T47D (cell line): ENCODE measurements at regions not wholly inside any gene's neighbourhood (a gene's known extent, or its start where the extent isn't known, plus 50 kb on each side); places are given as distances from the start of the nearest gene placed in this dataset.
A peak's percentile ranks its signal among the peaks of the same experiment; 100 is the strongest.
"Not testable (repeated sequence)": the region's sequence is repeated elsewhere in the genome, so short reads cannot be mapped to it uniquely, and the experiment has no call there.

ENCODE experiments used
- DNase-seq, 2 experiments: peaks; one replicate each; pipeline versions ENCODE4 v3.0.0 to v3.0.0-alpha.2; 2011 to 2012; ENCODE audit warnings: low read depth in 1 of 2, low spot score in 1 of 2
- JUND ChIP-seq: IDR thresholded peaks from 2 replicates; pipeline ENCODE4 v1.6.1; 2012; ENCODE audit warnings: low read depth
- in situ Hi-C: cut with HindIII; loops from 2 replicates; pipeline ENCODE4 v1.10.0; 2016; ENCODE audit warnings: low sequenced_read_pairs, low pct_unique_long_range_greater_than_20kb

DNA sequence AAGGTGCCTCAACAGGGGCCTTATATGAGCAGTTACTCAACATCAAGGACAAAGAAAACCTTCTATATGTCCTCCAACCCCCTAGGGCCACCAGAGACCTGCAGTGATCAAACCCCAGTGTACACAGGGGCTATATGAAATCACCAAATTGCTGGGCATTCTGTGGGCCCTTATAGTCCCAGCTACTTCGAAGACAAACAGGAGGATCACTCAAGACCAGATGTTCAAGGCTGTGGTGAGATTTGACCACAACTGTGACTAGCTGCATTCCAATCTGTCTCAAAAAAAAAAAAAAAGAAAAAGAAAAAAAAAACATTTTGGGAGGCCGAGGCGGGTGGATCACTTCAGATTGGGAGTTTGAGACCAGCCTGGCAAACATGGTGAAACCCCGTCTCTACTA, 51.0 kb upstream of the PRB2 start:
- DNase-seq: no peak
- in situ Hi-C loops: no loop called here

GRCh38 chr12:11457996-11458645, 62.8 kb upstream of the PRB2 start:
- TF ChIP-seq JUND: no peak
- in situ Hi-C loops: no loop called here
- no peak for DNase-seq

More for the DNA sequence above, 51.0 kb upstream of the PRB2 start:
- TF ChIP-seq JUND: no peak

GRCh38 chr12:11460343-11461023, 65.1 kb upstream of the PRB2 start:
- no peak for DNase-seq
- in situ Hi-C loops: no loop called here
- TF ChIP-seq JUND: no peak

- TF ChIP-seq JUND: no peak
- no peak for DNase-seq
- in situ Hi-C loops: no loop called here
Observed at GRCh38 chr12:11461433-11461832, 66.1 kb upstream of the PRB2 start.

GRCh38 chr12:11477110-11477509, 81.7 kb upstream of the PRB2 start:
- no peak for TF ChIP-seq JUND
- DNase-seq: no peak
- in situ Hi-C loops: no loop called here

DNA sequence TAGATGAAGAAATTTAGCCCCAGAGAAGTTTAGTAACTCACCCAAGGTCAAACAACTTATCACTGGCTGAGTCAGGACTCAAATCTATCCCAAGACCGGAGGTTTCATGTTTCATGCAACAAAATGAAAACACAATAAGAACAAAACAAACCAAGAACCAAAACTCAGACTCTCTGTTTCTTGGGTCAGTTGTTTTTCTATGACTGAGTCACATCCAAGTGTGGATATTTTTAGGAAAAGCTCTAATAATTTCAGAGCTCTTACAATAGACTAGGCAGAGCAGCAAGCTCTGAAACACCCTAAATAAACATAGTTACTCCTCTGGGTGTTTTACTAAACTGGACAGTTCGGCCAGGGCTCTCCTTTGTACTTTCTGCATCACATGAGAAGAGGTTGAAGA, 87.6 kb upstream of the PRB2 start:
- TF ChIP-seq JUND: no peak
- DNase-seq: no peak
- in situ Hi-C loops: no loop called here

GRCh38 chr12:11486623-11487444, 91.5 kb upstream of the PRB2 start:
- peak; percentile 3 to 73 for DNase-seq
- in situ Hi-C loops: no loop called here
- no peak for TF ChIP-seq JUND

GRCh38 chr12:11496157-11496851, 100.9 kb upstream of the PRB2 start:
- TF ChIP-seq JUND: no peak
- DNase-seq: no peak
- in situ Hi-C loops: no loop called here

DNA sequence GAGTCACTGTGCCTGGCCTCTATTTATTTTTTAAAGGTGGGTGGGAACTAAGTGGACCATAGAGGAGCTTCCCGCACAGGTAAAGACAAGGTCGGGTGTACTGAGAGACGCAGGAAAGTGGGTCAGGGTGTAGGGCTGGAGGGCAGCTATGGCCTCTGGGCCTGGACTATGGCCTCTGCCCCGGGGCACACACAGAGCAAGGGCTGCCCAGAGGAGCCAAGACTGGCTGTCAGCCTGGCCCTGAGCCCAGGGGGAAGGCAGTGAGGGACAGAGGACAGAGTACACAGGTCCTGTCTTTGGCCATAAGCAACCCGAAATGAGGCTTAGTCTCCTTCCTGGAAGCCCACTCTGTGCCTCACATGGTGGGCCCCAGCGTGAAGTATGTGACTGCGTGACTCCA, 102.1 kb upstream of the PRB2 start:
- in situ Hi-C loops: no loop called here
- TF ChIP-seq JUND: no peak

GRCh38 chr12:11497995-11498394, 102.6 kb upstream of the PRB2 start:
- DNase-seq: no peak
- TF ChIP-seq JUND: no peak
- in situ Hi-C loops: no loop called here

More for the DNA sequence above, 102.1 kb upstream of the PRB2 start:
- DNase-seq: no peak

DNA sequence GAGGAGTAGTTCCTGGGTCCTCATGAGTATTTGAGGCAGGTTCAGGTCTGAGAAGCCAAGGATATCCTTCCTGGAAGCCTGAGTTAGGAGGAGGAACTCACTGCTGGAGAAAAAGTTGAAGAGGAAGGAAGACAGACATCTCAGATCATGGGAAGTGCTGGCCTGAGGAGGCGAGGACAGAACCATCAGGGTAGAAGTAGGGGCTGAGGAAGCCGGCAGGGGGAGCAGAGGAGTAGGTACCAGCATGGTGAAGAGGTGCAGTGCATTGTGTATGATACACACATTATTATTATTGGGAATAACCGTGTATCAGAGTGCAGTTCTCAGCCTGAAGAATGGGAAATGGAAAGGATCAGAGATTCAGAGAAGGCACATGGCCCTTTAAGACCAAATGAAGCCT, 103.2 kb upstream of the PRB2 start:
- in situ Hi-C loops, DNase-seq: not testable (repeated sequence)

DNA sequence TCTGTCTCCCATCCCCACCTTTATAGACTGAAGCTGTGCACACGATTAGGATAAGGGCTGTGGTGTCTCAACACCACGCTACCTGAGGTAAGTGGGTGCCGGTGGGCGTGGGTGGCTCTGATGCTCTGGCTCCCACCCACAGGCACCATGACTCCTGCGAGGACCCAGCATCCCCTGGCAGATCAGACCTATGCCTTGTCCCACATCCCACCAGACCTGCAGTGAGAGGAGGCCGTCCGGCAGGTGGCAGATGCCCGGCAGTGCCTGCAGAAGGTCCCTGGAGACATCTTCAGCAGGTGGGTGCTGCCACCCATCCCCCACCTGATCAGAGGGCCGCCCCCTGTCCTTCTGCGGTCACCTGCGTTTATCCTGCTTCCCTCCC, 104.4 kb upstream of the PRB2 start:
- in situ Hi-C loops: no loop called here
- no peak for DNase-seq
- no peak for TF ChIP-seq JUND
